NCI-H146 (cell line): ENCODE measurements at regions not wholly inside any gene's neighbourhood (a gene's known extent, or its start where the extent isn't known, plus 50 kb on each side); places are given as distances from the start of the nearest gene placed in this dataset.
"Not testable (repeated sequence)": the region's sequence is repeated elsewhere in the genome, so short reads cannot be mapped to it uniquely, and the experiment has no call there.

Experiments
- DNase-seq: peaks from one replicate; lab custom pipeline; 2025; lab: John Stamatoyannopoulos, UW

GRCh38 chr1:234776876-234777855, 167.2 kb upstream of the IRF2BP2 start:
- no peak for DNase-seq

- DNase-seq, result no peak
Observed at GRCh38 chr1:234776256-234776875, 166.4 kb upstream of the IRF2BP2 start.

GRCh38 chr1:234775477-234776246, 165.7 kb upstream of the IRF2BP2 start:
- no peak for DNase-seq

GRCh38 chr1:234774971-234775370, 165.0 kb upstream of the IRF2BP2 start:
- no peak for DNase-seq

- no peak for DNase-seq
Observed at GRCh38 chr1:234773936-234774677, 164.1 kb upstream of the IRF2BP2 start.

- DNase-seq, result no peak
Observed at GRCh38 chr1:234772345-234773147, 162.6 kb upstream of the IRF2BP2 start.

GRCh38 chr1:234771642-234772344, 161.8 kb upstream of the IRF2BP2 start:
- DNase-seq, result no peak

GRCh38 chr1:234770924-234771540, 161.1 kb upstream of the IRF2BP2 start:
- no peak for DNase-seq

- peak; percentile 17 for DNase-seq
Observed at GRCh38 chr1:234769986-234770795, 160.2 kb upstream of the IRF2BP2 start.

- DNase-seq, result no peak
Observed at GRCh38 chr1:234769284-234769985, 159.5 kb upstream of the IRF2BP2 start.

GRCh38 chr1:234768569-234769283, 158.7 kb upstream of the IRF2BP2 start:
- no peak for DNase-seq

GRCh38 chr1:234768171-234768568, 158.2 kb upstream of the IRF2BP2 start:
- DNase-seq, result no peak

GRCh38 chr1:234765672-234766071, 155.7 kb upstream of the IRF2BP2 start:
- no peak for DNase-seq

- DNase-seq, result no peak
Observed at GRCh38 chr1:234765181-234765580, 155.2 kb upstream of the IRF2BP2 start.

GRCh38 chr1:234763910-234764309, 153.9 kb upstream of the IRF2BP2 start:
- no peak for DNase-seq

- DNase-seq, result no peak
Observed at GRCh38 chr1:234763367-234763766, 153.4 kb upstream of the IRF2BP2 start.

GRCh38 chr1:234762127-234762526, 152.1 kb upstream of the IRF2BP2 start:
- not testable (repeated sequence) for DNase-seq

GRCh38 chr1:234760303-234760723, 150.3 kb upstream of the IRF2BP2 start:
- no peak for DNase-seq
